HL-60 (cell line): ENCODE measurements at regions not wholly inside any gene's neighbourhood (a gene's known extent, or its start where the extent isn't known, plus 50 kb on each side); places are given as distances from the start of the nearest gene placed in this dataset.

Experiments
- GABPA ChIP-seq: IDR thresholded peaks from 2 replicates; pipeline ENCODE4 v1.6.1; 2012; ENCODE audit warnings: low read depth
- POLR2AphosphoS5 ChIP-seq: IDR thresholded peaks from 2 replicates; pipeline ENCODE4 v1.6.1; 2012; ENCODE audit warnings: low read depth
- SPI1 ChIP-seq: IDR thresholded peaks from 2 replicates; pipeline ENCODE4 v1.6.1; 2012; ENCODE audit warnings: low read depth, mild to moderate bottlenecking, borderline replicate concordance
- TF ChIP-seq, protein P1 (sequence below): IDR thresholded peaks from one replicate; pipeline ENCODE4 v1.5.1; 2011; ENCODE audit warnings: low read length, control low read depth, inconsistent platforms; ENCODE audit not compliant: insufficient read depth
- TF ChIP-seq, protein P2 (sequence below): IDR thresholded peaks from 2 replicates; pipeline ENCODE4 v1.6.1; 2012; ENCODE audit warnings: low read depth; ENCODE audit not compliant: insufficient replicate concordance

DNA sequence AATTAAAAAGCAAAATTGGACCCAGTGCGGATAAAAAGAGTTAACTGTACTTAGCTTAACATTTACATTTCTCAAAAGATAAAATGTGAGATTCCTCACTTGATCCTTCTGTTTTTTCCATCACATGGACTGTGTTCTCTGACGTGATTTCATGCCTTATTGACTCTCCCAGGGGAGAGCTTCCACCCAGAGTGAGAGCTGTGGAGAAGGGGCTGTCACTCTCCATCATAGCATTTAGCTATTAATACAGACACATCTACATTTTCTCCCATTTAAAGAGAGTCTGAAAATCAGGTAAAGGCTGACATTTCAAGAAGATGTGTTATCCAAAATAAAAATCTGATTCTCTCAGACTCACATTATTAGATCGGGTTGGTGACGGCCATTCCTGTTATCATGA, 493.8 kb downstream of the FBXO15 start:
- TF ChIP-seq, protein P1, sequence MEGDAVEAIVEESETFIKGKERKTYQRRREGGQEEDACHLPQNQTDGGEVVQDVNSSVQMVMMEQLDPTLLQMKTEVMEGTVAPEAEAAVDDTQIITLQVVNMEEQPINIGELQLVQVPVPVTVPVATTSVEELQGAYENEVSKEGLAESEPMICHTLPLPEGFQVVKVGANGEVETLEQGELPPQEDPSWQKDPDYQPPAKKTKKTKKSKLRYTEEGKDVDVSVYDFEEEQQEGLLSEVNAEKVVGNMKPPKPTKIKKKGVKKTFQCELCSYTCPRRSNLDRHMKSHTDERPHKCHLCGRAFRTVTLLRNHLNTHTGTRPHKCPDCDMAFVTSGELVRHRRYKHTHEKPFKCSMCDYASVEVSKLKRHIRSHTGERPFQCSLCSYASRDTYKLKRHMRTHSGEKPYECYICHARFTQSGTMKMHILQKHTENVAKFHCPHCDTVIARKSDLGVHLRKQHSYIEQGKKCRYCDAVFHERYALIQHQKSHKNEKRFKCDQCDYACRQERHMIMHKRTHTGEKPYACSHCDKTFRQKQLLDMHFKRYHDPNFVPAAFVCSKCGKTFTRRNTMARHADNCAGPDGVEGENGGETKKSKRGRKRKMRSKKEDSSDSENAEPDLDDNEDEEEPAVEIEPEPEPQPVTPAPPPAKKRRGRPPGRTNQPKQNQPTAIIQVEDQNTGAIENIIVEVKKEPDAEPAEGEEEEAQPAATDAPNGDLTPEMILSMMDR: no peak
- TF ChIP-seq POLR2AphosphoS5 (no peak), GABPA (no peak), SPI1 (no peak)
- TF ChIP-seq, protein P2, sequence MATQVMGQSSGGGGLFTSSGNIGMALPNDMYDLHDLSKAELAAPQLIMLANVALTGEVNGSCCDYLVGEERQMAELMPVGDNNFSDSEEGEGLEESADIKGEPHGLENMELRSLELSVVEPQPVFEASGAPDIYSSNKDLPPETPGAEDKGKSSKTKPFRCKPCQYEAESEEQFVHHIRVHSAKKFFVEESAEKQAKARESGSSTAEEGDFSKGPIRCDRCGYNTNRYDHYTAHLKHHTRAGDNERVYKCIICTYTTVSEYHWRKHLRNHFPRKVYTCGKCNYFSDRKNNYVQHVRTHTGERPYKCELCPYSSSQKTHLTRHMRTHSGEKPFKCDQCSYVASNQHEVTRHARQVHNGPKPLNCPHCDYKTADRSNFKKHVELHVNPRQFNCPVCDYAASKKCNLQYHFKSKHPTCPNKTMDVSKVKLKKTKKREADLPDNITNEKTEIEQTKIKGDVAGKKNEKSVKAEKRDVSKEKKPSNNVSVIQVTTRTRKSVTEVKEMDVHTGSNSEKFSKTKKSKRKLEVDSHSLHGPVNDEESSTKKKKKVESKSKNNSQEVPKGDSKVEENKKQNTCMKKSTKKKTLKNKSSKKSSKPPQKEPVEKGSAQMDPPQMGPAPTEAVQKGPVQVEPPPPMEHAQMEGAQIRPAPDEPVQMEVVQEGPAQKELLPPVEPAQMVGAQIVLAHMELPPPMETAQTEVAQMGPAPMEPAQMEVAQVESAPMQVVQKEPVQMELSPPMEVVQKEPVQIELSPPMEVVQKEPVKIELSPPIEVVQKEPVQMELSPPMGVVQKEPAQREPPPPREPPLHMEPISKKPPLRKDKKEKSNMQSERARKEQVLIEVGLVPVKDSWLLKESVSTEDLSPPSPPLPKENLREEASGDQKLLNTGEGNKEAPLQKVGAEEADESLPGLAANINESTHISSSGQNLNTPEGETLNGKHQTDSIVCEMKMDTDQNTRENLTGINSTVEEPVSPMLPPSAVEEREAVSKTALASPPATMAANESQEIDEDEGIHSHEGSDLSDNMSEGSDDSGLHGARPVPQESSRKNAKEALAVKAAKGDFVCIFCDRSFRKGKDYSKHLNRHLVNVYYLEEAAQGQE: no peak
